ENCODE measurements at regions not wholly inside any gene's neighbourhood (a gene's known extent, or its start where the extent isn't known, plus 50 kb on each side); places are given as distances from the start of the nearest gene placed in this dataset.

DNA sequence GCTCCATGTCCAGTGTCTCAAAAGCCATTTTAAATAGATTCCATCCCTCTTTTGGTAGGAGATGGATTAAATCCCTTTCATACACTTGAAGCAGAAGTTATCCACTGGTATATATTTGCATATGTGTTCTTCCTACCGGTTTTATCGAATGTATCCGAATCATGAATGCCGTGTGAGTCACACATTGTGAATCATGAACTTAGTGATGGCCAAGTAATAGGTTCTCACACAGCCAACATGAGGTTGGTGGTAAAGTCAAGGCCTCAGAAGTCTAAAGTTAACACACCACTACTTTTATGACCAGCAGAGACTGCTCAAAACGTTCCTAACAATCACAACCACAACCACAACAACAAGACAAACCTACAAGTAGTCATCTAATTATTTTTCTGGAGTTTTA, 345.5 kb downstream of the THBS2 start:
- ATAC-seq: no peak
- no peak for FAIRE-seq

GRCh38 chr6:168906391-168906790, 347.3 kb downstream of the THBS2 start:
- ATAC-seq (no peak), FAIRE-seq (no peak), DNase-seq (ENCODE audit: low read depth in 1 of 2, low spot score in 1 of 2) (no peak)
- TF ChIP-seq POLR2AphosphoS2 (conservative IDR thresholded peaks at IDR 0.05; ENCODE audit: low read length) (no peak), FOXS1 (CRISPR knock-in tag; IDR thresholded peaks at IDR 0.05) (no peak), CHD4 (IDR thresholded peaks at IDR 0.05; ENCODE audit: borderline replicate concordance) (no peak), HES2 (IDR thresholded peaks at IDR 0.05) (no peak), CTCF (IDR thresholded peaks at IDR 0.05) (no peak), MAZ (IDR thresholded peaks at IDR 0.05; ENCODE audit: borderline replicate concordance, low read depth, low read length) (no peak), MAX (IDR thresholded peaks at IDR 0.05) (no peak), EHF (CRISPR knock-in tag; IDR thresholded peaks at IDR 0.05) (no peak), ZC3H11A (IDR thresholded peaks at IDR 0.05) (no peak), HOXA7 (CRISPR knock-in tag; IDR thresholded peaks at IDR 0.05) (no peak), TFCP2L1 (CRISPR knock-in tag; IDR thresholded peaks at IDR 0.05) (no peak), CBX8 (IDR thresholded peaks at IDR 0.05) (no peak), NFE2L2 (conservative IDR thresholded peaks at IDR 0.05; ENCODE audit: low read length) (no peak), RNF2 (IDR thresholded peaks at IDR 0.05; ENCODE audit: borderline replicate concordance, low read depth) (no peak)
- H3K9me3 ChIP-seq: no peaks in the 10 kb centered on the region
- POLR2A ChIA-PET: no interaction called here
- H3K4me1 ChIP-seq: no peaks in the 10 kb centered on the region
- CTCF ChIA-PET: no interaction called here
- no peak overlapping the region for H3K27ac ChIP-seq
- 62% methylated on average over 5 of the region's 5 CpGs for WGBS (ENCODE audit: missing lambda C conversion rate)
- H3K4me2 ChIP-seq: no peak overlapping the region
- no peak overlapping the region for H3K4me3 ChIP-seq

More for the DNA sequence above, 345.5 kb downstream of the THBS2 start:
- Histone ChIP-seq H3K4me1 (no peaks in the 10 kb centered on the region), H3K27ac (no peak overlapping the region), H3K9me3 (no peaks in the 10 kb centered on the region), H3K4me3 (no peak overlapping the region), H3K4me2 (no peak overlapping the region)
- no peak for DNase-seq (ENCODE audit: low read depth in 1 of 2, low spot score in 1 of 2)
- ChIA-PET POLR2A (no interaction called here), CTCF (no interaction called here)
- 19% methylated on average over 5 of the region's 5 CpGs for WGBS (ENCODE audit: missing lambda C conversion rate)
- no peak for TF ChIP-seq ZSCAN20 (CRISPR knock-in tag; IDR thresholded peaks at IDR 0.05)
- no peak for TF ChIP-seq BHLHE40 (IDR thresholded peaks at IDR 0.05; ENCODE audit: low read depth, low read length)
- TF ChIP-seq, protein P1, sequence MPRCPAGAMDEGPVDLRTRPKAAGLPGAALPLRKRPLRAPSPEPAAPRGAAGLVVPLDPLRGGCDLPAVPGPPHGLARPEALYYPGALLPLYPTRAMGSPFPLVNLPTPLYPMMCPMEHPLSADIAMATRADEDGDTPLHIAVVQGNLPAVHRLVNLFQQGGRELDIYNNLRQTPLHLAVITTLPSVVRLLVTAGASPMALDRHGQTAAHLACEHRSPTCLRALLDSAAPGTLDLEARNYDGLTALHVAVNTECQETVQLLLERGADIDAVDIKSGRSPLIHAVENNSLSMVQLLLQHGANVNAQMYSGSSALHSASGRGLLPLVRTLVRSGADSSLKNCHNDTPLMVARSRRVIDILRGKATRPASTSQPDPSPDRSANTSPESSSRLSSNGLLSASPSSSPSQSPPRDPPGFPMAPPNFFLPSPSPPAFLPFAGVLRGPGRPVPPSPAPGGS (IDR thresholded peaks at IDR 0.05): no peak
- TF ChIP-seq HOXA7 (CRISPR knock-in tag; IDR thresholded peaks at IDR 0.05): no peak
- TF ChIP-seq FOXS1 (CRISPR knock-in tag; IDR thresholded peaks at IDR 0.05): no peak
- no peak for TF ChIP-seq RNF2 (IDR thresholded peaks at IDR 0.05; ENCODE audit: borderline replicate concordance, low read depth)
- TF ChIP-seq, protein P2, sequence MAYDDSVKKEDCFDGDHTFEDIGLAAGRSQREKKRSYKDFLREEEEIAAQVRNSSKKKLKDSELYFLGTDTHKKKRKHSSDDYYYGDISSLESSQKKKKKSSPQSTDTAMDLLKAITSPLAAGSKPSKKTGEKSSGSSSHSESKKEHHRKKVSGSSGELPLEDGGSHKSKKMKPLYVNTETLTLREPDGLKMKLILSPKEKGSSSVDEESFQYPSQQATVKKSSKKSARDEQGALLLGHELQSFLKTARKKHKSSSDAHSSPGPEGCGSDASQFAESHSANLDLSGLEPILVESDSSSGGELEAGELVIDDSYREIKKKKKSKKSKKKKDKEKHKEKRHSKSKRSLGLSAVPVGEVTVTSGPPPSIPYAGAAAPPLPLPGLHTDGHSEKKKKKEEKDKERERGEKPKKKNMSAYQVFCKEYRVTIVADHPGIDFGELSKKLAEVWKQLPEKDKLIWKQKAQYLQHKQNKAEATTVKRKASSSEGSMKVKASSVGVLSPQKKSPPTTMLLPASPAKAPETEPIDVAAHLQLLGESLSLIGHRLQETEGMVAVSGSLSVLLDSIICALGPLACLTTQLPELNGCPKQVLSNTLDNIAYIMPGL (CRISPR knock-in tag; IDR thresholded peaks at IDR 0.05; ENCODE audit: borderline replicate concordance): no peak
- TF ChIP-seq RFX5 (IDR thresholded peaks at IDR 0.05): no peak
- TF ChIP-seq CBX8 (IDR thresholded peaks at IDR 0.05): no peak
- TF ChIP-seq NR3C1 (IDR thresholded peaks at IDR 0.05): no peak
- no peak for TF ChIP-seq KDM1A (IDR thresholded peaks at IDR 0.05; ENCODE audit: low read depth)
- no peak for TF ChIP-seq JUN (IDR thresholded peaks at IDR 0.05)

Data from A549 (cell line).